ENCODE measurements at regions not wholly inside any gene's neighbourhood (a gene's known extent, or its start where the extent isn't known, plus 50 kb on each side); places are given as distances from the start of the nearest gene placed in this dataset.
A peak's percentile ranks its signal among the peaks of the same experiment; 100 is the strongest.

DNA sequence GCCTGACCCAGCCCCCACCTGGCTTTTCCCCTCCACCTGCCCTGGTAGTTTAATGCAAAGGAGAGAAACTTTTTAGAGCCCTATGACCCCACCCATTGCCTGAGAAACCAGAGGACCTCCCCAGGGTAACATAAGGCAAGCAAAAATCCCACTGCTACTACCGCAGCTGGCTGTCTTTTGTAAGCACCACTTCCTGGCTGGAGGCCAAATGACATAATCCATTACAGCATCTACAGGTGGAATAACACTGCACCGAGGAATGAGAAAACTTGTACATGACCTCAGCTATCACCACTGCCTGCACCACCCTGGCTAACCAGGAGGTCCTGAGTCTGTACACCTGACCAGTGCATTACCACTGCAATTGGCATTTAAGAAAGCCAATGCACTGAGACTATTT, 149.6 kb upstream of the GALNT5 start:
- TF ChIP-seq, protein P1, sequence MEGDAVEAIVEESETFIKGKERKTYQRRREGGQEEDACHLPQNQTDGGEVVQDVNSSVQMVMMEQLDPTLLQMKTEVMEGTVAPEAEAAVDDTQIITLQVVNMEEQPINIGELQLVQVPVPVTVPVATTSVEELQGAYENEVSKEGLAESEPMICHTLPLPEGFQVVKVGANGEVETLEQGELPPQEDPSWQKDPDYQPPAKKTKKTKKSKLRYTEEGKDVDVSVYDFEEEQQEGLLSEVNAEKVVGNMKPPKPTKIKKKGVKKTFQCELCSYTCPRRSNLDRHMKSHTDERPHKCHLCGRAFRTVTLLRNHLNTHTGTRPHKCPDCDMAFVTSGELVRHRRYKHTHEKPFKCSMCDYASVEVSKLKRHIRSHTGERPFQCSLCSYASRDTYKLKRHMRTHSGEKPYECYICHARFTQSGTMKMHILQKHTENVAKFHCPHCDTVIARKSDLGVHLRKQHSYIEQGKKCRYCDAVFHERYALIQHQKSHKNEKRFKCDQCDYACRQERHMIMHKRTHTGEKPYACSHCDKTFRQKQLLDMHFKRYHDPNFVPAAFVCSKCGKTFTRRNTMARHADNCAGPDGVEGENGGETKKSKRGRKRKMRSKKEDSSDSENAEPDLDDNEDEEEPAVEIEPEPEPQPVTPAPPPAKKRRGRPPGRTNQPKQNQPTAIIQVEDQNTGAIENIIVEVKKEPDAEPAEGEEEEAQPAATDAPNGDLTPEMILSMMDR (IDR thresholded peaks at IDR 0.05; ENCODE audit: insufficient read depth, low read length): no peak
- peak; percentile 9 for DNase-seq (ENCODE audit: low read depth)
- H3K4me3 ChIP-seq (ENCODE audit: low read depth, low read length): no peak overlapping the region

DNA sequence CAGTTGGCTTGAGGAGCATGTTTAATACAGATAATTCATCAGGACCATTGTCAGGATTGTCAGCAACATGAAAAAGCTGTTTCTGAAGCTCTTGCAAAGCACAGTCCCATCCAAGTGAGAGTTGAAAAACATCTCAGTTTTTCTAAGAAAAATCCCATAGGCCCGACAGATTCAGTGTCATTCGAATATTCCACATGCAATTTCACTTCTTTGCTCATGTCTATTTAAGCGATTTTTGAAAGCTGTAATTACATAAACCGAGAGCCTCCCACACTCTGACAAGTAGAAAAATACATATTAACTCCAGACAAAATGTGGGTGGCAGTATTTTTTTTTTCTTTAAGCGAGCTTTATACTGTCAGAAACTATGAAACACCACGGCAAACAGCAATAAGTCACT, 134.7 kb upstream of the GALNT5 start:
- H3K4me3 ChIP-seq (ENCODE audit: low read depth, low read length): no peak overlapping the region
- DNase-seq (ENCODE audit: low read depth): no peak
- TF ChIP-seq, protein P1 (IDR thresholded peaks at IDR 0.05; ENCODE audit: insufficient read depth, low read length): no peak

DNA sequence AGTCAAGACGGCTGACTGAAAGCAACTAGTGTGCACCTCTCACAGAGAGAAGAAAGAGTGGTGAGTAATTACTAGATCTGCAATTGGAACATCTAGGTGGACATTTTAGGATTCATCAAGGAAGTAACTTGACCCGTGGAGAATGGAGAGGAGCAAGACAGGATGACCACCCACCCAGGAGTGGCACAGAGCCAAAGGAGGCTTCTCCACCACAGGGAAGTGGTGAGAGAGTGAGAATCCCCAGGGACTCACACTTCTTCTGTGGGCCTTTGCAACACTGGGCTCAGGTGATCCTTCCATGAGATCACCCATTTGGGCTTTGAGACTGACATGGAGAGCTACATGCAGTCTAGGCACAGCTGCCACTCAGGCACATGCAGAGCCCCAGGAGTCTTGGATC, 132.8 kb upstream of the GALNT5 start:
- H3K4me3 ChIP-seq (ENCODE audit: low read depth, low read length): no peak overlapping the region
- TF ChIP-seq, protein P1 (IDR thresholded peaks at IDR 0.05; ENCODE audit: insufficient read depth, low read length): no peak
- DNase-seq (ENCODE audit: low read depth): no peak

DNA sequence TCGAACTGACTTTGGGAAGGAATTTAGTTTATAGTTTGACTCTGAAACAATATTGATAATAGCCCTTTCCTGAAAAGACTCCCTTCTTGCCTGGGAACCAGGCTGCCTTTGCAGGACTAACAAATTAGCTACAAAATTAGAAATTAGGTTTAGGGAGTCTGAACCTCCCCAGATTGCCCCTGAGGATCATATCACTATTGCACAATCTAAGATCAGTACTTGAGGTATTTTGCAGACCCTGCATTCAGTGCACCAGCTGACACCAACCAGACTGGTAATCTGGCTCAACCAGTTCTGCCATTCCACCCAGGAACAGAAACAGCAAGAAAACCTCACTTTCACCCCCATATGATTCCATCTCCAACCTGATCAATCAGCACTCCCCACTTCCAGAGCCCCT, 131.8 kb upstream of the GALNT5 start:
- DNase-seq (ENCODE audit: low read depth): no peak
- TF ChIP-seq, protein P1 (IDR thresholded peaks at IDR 0.05; ENCODE audit: insufficient read depth, low read length): no peak
- H3K4me3 ChIP-seq (ENCODE audit: low read depth, low read length): no peak overlapping the region

DNA sequence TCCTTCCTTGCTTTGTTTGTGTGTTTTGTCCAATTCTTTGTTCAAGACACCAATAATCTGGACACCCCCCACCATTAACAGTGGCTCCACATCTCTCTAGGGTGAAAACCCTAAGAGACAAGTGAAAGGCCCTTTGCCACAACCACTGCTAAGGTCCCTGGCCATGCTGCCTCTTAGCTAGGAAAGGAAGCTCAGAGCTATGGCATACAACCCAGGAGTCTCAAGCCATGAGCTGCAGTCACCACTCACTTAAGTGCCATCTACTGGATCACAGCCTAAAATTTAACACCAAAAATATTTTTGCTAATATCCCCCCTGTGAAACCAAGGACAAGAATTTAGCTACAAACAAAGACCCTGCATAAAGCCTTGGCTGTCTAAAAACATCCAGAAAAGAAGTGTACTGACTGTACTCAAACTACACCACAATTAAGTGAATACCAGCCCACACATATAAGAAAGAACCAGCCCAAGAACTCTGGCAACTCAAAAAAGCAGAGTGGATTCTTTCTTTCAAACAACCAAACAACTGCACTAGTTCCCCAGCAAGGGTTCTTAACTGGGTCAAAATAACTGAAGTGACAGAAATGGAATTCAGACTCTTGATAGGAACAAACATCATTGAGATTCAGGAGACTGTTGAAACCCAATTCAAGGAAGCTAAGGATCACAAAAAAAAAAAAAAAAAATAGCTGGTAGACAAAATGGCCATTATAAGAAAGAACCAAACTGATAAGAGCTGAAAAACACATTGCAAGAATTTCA, 130.1 kb upstream of the GALNT5 start:
- DNase-seq (ENCODE audit: low read depth): no peak
- no peak overlapping the region for H3K4me3 ChIP-seq (ENCODE audit: low read depth, low read length)
- TF ChIP-seq, protein P1 (IDR thresholded peaks at IDR 0.05; ENCODE audit: insufficient read depth, low read length): no peak

DNA sequence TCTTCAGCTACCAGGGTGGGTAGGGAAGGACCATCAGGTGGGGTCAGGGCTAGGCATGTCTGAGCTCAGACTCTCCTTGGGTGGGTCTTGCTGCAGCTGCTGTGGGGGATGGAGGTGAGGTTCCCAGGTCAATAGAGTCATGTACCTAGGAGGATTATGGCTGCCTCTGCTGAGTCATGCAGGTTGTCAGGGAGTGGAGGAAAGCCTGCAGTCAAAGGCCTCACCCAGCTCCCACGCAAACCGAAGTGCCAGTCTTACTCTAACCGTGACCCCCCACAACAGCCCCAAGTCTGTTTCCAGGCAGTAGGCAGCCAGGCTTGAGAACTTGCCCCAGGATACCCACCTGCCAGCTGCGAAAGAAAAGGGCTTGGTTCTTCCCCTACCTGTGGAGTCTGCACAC, 113.6 kb upstream of the GALNT5 start:
- TF ChIP-seq, protein P1 (IDR thresholded peaks at IDR 0.05; ENCODE audit: insufficient read depth, low read length): no peak
- DNase-seq (ENCODE audit: low read depth): no peak
- no peak overlapping the region for H3K4me3 ChIP-seq (ENCODE audit: low read depth, low read length)

DNA sequence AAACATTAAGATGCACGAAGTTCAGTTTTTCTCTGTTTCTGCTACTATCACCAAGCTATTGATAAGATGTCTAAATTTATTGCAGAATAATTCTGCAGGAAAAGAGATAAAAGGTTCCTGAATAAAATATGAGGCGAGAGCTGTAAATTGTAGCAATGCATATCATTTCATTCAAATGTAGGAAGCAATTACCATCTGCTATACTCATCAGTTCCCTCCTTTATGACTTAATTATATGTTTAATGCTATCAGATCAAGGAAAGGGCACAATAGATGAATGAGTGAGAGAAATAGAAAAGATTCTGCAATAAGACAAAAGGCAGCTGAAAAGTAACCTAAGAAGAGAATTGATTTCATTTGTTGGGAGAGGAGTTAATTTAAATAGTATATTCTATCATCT, 108.2 kb upstream of the GALNT5 start:
- no peak for DNase-seq (ENCODE audit: low read depth)
- TF ChIP-seq, protein P1 (IDR thresholded peaks at IDR 0.05; ENCODE audit: insufficient read depth, low read length): no peak

More for the DNA sequence above, 108.2 kb upstream of the GALNT5 start:
- no peak overlapping the region for H3K4me3 ChIP-seq (ENCODE audit: low read depth, low read length)

Measured in fibroblast of the aortic adventitia (primary cell).